NCI-H2107 treated with DMSO at 0.1 percent for 48 hours (cell line): ENCODE measurements at regions not wholly inside any gene's neighbourhood (a gene's known extent, or its start where the extent isn't known, plus 50 kb on each side); places are given as distances from the start of the nearest gene placed in this dataset.
A peak's percentile ranks its signal among the peaks of the same experiment; 100 is the strongest.

Experiments
- DNase-seq: peaks from one replicate; lab custom pipeline; 2025; ENCODE audit not compliant: unreplicated experiment; lab: John Stamatoyannopoulos, UW

GRCh38 chr2:763766-764525 is 86.7 kb upstream of the TMEM18 start:
- no peak for DNase-seq

DNA sequence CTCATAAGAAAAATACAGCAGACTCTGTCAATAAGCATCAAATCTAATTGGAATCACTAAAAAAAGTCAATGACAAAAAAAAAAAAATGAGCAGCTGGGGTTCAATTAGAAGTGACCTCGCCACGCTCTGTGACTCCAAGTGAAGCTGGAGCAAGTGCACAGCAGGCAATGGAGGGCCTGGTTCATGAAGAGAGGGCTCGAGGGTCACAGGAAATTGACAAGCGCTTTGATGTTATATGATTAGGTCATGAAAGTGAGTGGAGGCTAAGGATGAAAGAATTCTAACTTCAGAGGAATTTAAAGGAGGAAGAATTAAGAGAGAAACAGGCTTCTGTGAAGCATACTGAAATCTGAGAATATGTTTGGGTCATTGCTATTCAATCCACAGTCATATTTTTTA is 85.4 kb upstream of the TMEM18 start:
- DNase-seq: no peak

- DNase-seq: no peak
Observed at GRCh38 chr2:761384-761783, 84.2 kb upstream of the TMEM18 start.

DNA sequence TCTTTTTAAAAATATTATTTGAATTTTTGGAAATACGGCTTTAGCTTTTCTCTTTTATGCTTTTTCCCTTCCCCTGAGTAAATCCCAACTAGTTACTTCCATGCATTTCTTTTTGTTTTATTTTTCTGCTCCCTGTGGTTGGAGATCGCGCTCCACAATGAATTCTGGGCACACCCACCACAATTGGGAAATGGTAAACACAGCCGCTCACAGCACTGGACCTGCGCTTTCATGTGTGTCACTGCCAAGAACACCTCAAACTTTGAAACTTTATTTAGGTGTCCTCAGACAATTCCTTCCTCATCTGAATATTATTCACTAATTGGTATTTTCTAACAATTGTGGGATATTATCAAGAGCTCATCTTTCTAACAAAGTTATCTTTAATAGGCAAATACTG is 82.8 kb upstream of the TMEM18 start:
- no peak for DNase-seq

DNA sequence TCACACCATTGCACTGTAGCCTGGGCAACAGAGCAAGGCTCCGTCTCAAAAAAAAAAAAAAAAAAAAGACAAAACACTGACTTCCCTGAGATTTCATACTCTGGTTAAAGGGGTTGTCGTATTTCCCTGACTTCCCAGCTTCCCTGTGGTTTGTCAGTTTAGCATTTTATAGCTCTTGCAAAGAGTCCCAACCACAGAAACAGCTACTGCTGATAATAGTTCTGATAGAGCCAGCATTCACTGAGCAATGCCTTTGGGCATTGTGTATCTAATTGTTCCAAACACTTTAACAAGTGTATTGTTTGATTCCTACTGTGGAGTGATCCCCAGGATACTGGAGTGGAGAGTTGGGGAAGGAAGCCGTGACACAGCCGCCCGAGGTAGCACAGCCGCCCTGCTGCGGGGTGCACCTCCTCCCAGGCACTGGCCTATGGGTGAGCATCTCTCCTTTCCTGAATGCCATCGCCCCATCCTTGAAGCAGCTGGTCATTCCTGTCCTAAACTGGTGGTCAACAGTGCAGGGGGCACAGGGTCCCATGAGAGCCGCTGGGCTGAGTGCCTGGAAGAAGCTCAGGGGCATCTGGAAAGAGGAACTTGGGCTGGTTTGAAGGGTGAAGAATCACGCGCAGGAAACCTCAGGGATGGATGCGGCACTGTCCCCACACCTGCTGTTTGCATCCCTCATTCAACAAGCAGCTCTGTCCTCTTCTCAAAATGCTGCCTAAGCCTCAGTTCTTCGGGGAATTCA is 81.0 kb upstream of the TMEM18 start:
- no peak for DNase-seq

GRCh38 chr2:753123-753522 is 75.9 kb upstream of the TMEM18 start:
- no peak for DNase-seq

DNA sequence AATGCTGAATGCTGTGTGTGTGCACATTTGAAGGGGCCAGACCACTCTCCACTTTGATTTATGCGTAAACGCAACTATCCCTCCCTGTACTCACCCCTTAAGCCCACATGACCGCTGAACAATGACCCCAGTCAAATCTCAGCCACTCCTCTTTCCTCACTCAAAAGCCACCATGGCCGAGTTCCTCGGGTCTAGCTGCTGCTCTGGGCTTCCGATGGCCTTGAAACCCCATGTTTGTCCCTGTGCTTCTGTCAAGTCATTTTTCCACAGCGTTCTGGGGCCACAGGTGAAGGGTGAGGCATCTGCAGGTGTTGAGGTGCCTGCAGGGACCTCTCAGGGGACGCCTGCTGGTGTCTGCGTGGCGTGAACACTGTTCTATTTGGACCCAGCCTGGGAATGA is 74.3 kb upstream of the TMEM18 start:
- no peak for DNase-seq

DNA sequence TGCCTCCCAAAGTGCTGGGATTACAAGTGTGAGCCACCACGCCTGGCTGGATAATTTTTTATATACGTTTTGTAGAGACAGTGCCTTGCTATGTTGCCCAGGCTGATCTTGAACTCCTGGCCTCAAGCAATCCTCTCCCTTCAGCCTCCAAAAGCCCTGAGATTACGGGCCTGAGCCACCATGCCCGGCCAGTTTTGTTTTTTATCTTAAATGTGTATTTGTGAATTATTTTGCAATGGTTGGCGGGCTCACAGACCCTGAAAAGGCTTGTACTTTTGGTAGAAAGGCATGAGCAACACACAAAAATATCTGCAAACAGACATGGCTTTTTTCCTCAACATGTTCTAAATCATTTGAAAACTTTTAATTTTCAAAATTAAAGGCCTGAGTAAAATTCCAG is 73.4 kb upstream of the TMEM18 start:
- no peak for DNase-seq

GRCh38 chr2:747762-748351 is 70.7 kb upstream of the TMEM18 start:
- DNase-seq: no peak

DNA sequence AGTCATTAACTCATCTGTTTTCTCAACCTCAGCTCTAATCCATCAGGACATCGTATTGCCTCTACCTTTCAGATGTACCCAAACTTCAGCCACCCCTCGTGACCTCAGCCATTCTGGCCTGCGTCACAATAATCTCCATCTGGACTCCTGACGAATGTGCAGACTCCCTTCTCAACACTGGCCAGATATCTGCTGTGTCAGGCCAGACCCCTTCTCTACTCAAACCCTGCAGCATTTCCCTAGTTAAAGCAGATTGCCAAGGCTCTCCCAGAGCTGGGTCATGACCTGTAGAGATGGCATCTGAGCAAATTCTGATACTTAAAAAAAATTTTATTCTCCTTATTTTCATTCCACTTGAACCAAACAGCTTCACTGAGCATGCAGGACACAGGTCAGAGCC is 69.5 kb upstream of the TMEM18 start:
- DNase-seq: no peak

- no peak for DNase-seq
Observed at GRCh38 chr2:744088-744487, 66.9 kb upstream of the TMEM18 start.

GRCh38 chr2:742221-742620 is 65.0 kb upstream of the TMEM18 start:
- DNase-seq: no peak

DNA sequence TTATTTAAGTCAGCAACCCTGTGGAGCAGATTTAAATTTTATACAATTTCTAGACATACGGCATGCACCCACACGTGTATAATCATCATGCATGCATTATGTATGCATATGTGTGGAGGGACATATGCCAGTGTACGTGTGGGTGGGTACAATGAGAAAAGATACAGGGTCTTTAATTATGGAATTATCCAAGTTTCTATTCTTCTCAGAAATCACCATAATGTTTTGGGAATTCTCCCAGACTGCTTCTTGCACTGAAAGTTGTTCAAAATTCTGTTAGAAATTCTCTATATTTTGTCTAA is 63.9 kb upstream of the TMEM18 start:
- no peak for DNase-seq

DNA sequence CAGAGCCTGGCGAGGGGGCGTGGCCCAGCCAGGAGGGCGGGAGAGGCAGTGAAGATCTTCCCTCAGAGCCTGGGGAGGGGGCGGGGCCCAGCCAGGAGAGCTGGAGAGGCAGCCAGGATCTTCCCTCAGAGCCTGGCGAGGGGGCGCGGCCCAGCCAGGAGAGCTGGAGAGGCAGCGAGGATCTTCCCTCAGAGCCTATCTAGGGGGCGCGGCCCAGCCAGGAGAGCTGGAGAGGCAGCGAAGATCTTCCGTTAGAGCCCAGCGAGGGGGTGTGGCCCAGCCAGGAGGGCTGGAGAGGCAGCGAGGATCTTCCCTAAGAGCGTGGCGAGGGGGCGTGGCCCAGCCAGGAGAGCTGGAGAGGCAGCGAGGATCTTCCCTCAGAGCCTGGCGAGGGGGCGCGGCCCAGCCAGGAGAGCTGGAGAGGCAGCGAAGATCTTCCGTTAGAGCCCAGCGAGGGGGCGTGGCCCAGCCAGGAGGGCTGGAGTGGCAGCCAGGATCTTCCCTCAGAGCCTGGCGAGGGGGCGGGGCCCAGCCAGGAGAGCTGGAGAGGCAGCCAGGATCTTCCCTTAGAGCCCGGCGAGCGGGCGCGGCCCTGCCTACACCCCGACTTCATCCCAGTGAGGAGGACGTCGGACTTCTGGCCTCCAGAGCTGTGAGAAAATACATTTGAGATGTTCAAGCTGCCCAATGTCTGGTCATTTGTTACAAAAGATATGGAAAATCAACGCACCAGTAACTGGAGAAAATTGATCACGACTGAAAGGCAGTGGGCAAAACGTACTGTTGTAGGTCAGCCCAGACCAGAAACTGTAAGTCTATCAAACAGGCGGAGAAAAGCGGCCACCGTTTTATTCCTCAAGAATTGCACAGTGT is 63.4 kb upstream of the TMEM18 start:
- peak; percentile 80 for DNase-seq

DNA sequence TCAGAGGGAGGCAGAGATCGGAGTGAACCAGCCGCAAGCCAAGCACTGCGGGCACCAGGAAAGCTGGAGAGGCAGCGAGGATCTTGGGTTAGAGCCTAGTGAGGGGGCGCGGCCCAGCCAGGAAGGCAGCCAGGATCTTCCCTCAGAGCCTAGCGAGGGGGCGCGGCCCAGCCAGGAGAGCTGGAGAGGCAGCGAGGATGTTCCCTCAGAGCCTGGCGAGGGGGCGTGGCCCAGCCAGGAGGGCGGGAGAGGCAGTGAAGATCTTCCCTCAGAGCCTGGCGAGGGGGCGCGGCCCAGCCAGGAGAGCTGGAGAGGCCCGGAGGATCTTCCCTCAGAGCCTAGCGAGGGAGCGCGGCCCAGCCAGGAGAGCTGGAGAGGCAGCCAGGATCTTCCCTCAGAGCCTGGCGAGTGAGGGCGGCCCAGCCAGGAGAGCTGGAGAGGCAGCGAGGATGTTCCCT is 62.7 kb upstream of the TMEM18 start:
- peak; percentile 22 for DNase-seq

- no peak for DNase-seq
Observed at GRCh38 chr2:736939-737338, 59.7 kb upstream of the TMEM18 start.

DNA sequence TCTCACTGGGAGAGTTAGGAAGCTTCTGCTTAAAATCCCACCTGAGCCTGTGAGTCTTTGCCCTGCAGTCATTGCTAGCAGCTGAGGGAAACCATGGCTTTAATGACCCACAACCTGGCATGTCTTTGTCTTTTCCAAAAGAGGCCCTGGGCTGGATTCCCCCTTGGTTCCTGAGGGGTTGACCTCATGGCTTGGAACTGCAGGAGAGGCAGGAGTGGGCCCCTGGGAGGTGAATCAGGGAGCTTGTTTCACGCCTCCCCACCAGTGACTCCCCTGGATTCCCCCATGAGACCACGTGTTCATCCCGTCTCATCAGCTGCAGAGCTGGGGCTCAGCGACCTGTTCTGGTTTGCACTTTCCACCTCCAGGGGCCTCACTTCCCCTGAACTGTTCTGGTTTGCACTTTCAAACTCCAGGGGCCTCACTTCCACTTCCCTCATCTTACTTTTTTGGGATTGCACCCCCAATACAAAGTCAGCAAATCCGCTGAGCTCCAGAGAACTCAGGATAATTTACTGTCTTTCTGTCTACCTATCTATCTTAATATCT is 58.5 kb upstream of the TMEM18 start:
- no peak for DNase-seq

DNA sequence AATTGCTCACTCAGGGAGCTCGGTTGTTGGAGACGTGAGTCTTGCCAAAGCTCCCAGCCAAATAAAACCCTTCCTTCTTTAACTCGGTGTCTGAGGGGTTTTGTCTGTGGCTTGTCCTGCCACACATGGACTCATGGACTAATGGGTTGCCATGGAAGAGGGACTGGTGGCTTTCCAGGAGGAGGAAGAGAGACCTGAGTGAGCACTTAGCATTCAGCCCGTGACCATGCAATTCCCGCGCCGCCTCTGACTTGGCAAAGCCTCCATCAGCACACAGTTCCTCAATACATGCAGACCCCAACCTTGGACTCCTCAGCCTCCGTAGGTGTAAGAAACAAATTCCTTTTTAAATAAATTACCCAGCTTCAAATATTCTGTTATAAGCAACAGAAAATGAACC is 57.3 kb upstream of the TMEM18 start:
- no peak for DNase-seq

GRCh38 chr2:733495-733894 is 56.3 kb upstream of the TMEM18 start:
- DNase-seq: no peak

DNA sequence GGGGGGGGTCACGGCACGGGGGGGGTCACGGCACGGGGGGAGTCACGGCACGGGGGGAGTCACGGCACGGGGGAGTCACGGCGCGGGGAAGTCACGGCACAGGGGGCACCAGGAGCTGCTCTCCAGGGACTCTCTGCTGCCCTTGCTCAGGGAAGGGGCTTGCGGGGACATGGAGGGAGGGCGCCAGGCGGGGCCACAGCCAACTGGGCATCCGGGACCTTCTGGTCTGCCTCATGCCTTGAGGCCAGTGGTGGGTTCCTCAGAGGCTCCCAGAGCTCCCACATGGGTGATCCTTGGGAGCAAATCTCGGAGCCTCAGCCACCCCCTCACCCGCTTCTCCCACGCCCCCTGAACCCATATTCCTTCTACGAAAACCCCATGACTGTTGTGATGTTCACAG is 55.8 kb upstream of the TMEM18 start:
- no peak for DNase-seq

DNA sequence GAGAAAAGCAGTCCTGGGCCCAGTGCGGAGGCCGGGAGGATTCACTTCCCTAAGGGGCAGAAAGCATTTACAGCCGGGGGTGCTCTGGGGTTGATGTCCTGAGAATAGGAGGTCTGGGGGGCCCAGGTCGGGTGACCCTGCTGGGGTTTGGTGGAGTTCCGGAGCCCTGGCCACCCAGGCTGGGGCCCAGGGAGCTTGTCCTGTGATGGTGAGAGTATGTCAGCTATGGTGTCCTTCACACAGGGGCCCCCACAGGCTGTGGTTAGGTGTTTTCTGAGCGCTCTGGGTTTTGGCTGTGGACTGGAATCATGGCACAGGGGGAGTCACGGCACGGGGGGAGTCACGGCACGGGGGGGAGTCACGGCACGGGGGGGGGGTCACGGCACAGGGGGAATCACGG is 54.5 kb upstream of the TMEM18 start:
- DNase-seq: no peak
